GM12873 (cell line): ENCODE measurements at regions not wholly inside any gene's neighbourhood (a gene's known extent, or its start where the extent isn't known, plus 50 kb on each side); places are given as distances from the start of the nearest gene placed in this dataset.

Experiments
- TF ChIP-seq, protein P1 (sequence below): IDR thresholded peaks from 2 replicates; pipeline ENCODE4 v1.5.1; 2012; ENCODE audit warnings: low read depth, mild to moderate bottlenecking, moderate library complexity, low read length, control low read depth; ENCODE audit not compliant: insufficient read depth; ENCODE audit errors: missing control alignments

- TF ChIP-seq, protein P1, sequence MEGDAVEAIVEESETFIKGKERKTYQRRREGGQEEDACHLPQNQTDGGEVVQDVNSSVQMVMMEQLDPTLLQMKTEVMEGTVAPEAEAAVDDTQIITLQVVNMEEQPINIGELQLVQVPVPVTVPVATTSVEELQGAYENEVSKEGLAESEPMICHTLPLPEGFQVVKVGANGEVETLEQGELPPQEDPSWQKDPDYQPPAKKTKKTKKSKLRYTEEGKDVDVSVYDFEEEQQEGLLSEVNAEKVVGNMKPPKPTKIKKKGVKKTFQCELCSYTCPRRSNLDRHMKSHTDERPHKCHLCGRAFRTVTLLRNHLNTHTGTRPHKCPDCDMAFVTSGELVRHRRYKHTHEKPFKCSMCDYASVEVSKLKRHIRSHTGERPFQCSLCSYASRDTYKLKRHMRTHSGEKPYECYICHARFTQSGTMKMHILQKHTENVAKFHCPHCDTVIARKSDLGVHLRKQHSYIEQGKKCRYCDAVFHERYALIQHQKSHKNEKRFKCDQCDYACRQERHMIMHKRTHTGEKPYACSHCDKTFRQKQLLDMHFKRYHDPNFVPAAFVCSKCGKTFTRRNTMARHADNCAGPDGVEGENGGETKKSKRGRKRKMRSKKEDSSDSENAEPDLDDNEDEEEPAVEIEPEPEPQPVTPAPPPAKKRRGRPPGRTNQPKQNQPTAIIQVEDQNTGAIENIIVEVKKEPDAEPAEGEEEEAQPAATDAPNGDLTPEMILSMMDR, result no peak
Measured at GRCh38 chr6:9938801-9939200, 476.1 kb downstream of the TFAP2A start.

DNA sequence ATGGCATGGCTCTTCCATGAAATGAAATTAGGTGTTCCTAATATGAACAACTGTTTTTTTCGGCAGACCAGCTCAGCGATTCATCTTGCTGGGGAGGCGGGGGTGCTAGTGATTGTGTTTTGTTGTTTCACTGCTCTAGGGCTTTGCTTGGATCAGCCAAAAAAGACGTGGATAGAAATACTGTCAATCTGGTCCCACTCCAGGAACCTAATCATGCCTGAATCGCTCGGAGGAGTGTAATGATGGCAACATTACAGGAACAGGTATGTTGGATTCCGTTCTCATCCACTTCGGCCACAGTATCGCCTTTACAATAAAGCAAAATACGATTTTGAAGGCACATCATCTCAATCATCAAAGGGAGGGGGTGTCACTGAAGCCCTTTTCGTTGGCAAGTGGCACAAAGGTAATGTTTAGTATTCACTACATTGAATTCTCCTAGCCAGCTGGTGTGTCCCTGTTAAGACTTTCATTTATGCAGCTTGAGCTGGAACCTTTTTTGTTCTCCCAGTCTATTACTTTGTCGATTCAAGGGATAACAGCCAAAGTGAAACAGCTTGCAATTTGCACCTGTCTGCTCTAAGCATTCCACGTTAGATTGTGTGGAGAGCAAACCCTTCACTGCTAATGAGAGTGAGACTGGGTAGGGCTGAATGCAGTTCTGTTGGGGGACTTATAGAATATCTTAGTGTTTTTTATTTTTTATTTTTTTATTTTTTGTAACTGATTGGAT, 477.7 kb downstream of the TFAP2A start:
- TF ChIP-seq, protein P1, result no peak

GRCh38 chr6:9936551-9936950, 478.3 kb downstream of the TFAP2A start:
- TF ChIP-seq, protein P1, result no peak

DNA sequence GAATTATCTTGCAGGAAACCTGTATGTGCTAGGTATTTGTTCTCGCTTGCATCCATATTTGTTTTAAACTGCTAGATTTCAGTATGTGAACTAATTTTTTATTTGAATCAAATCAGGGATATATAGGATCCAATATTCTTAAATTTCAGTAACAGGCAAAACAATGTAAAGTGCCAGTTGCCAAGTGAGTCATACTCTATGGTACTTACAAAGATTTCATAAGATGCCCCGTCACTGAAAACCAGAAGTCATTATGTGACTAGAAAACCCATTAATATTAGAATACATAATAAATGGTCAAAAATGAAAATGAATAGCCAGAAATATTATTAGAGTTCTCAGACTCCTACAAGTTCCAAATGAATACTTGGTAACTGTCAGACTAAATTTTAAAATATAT, 481.2 kb downstream of the TFAP2A start:
- TF ChIP-seq, protein P1, result no peak

- TF ChIP-seq, protein P1, result no peak
Measured at GRCh38 chr6:9927275-9927674, 487.6 kb downstream of the TFAP2A start.

GRCh38 chr6:9924971-9925370, 489.9 kb downstream of the TFAP2A start:
- TF ChIP-seq, protein P1, result no peak

DNA sequence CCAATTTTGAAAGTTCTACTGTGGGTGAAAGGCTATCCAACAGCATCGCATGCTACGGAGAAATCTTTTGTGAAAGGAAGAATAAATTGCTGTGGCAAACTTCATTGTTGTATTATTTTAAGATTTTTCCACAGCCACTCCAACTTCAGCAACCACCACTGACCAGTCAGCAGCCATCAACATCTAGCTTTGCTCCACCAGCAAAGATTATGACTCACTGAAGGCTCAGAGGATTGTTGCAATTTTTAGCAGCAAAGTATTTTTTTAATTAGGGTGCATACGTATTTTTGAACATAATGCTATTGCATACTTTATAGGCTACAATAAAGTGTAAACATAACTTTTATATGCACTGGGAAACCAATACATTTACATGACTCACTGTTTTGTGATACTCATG, 493.5 kb downstream of the TFAP2A start:
- TF ChIP-seq, protein P1, result no peak
